Colon (tissue), 2 donors: ENCODE measurements at regions not wholly inside any gene's neighbourhood (a gene's known extent, or its start where the extent isn't known, plus 50 kb on each side); places are given as distances from the start of the nearest gene placed in this dataset.

Experiments
- FAIRE-seq: peaks from 2 replicates; lab custom pipeline; 2012; peaks lifted over from hg19 to GRCh38; lab: Jason Lieb, UNC
- donor health status: control.
- donor health status: control.

- no peak for FAIRE-seq
Measured at GRCh38 chr4:38563707-38564495, 100.1 kb upstream of the KLF3 start.

GRCh38 chr4:38565271-38566199 is 98.5 kb upstream of the KLF3 start:
- no peak for FAIRE-seq

GRCh38 chr4:38566806-38567398 is 97.1 kb upstream of the KLF3 start:
- no peak for FAIRE-seq

DNA sequence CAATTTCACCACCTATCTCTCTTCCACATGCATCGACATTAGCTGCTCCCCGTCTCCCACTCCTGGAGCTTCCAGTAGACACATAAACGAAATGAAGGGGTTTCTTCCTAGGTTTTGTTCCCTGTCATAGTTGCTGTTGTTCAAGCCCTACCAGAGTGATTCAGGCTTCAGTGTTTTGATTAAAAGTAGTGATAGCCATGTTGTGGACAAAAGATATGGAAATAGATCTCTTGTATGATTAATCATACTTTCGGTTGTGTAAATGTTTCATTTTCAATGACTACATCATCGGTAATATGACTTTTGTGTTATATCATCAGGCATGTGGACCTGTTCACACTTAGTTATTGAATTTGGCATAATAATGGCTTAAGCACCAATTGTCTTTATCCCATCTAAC is 96.5 kb upstream of the KLF3 start:
- FAIRE-seq, result no peak

DNA sequence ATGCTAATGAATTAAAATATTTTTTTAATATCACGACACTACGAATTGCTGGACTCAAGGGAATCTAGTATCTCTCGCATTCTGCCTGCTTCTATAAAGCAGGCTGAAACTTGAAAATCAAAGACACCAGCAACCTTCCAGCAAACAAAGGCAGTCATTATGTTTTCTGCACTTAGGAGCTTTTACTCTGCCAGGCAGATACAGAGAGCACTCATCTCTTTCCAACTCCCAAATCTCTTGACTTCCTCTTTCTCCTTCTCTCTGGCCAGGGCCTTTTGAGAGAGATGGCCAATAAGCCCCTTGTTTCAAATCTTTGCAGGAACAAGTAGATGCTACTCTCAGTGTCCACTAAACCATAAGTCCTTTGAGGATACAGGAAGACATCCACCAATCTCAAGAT is 95.2 kb upstream of the KLF3 start:
- FAIRE-seq, result no peak

DNA sequence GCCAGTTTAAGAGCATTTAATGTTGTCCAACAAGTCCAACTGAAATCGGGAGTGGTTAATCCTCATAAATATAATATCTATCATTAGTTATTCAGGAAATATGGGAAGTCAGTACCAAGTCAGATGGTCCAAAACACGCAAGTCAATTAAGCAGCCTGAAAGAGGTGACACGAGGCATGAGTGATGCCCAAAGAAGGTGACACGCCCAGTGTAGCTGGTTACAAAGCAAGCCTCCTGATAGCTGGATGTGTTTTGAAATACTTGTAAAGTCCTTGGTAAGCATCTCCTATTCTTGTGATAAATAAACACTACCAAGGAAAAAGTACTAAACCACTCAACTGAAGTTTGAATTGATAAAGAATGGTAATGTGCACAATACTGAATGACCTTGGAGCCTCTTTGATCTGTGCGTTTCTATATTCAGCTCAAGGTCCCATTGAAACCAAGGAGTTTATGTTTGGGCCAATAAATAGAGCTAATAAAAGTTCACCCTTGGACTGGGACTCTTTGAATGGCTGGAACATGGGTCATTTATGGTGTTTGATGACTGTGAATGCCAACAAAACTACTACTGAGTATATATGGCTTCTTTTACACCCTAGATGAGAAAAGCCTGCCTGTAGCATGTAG is 93.2 kb upstream of the KLF3 start:
- FAIRE-seq, result no peak

DNA sequence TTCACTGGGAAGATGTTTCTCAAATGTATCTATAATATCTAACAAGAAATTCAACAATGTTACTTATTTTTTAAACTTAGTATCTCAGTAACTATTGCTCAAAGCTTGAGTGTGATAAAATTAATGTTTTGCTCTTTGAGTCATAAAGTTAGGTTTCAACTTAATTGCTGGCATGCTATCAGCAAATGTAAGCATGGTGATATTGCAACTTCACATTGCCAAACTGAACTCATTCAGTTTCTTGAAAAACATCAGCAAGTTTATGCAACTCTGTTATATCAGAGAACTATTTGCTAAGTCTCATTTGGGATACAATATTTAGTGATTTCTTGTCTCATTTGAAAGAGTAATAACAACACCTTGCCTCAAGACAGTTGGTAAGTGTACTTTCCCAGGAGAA is 91.2 kb upstream of the KLF3 start:
- FAIRE-seq, result peak; percentile 58

- FAIRE-seq, result no peak
Measured at GRCh38 chr4:38574559-38575333, 89.3 kb upstream of the KLF3 start.

DNA sequence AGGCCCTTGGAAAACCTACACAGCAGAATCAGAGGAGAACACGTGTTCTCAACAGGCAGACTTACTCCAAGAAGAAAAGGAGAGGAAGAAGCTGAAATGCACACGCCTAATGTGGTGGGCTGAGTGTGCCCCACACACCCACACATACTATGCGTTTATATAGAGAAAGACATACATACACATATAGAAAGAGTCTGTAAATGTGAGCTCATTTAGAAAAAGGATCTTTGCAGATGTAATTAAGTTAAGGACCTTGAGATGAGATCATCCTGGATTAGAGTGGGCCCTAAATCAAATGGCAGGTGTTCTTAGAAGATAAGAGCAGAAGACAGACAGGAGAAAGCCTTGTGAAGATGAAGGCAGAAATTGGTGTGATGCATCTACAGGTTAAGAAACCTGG is 87.2 kb upstream of the KLF3 start:
- FAIRE-seq, result no peak

GRCh38 chr4:38577462-38577861 is 86.5 kb upstream of the KLF3 start:
- no peak for FAIRE-seq

DNA sequence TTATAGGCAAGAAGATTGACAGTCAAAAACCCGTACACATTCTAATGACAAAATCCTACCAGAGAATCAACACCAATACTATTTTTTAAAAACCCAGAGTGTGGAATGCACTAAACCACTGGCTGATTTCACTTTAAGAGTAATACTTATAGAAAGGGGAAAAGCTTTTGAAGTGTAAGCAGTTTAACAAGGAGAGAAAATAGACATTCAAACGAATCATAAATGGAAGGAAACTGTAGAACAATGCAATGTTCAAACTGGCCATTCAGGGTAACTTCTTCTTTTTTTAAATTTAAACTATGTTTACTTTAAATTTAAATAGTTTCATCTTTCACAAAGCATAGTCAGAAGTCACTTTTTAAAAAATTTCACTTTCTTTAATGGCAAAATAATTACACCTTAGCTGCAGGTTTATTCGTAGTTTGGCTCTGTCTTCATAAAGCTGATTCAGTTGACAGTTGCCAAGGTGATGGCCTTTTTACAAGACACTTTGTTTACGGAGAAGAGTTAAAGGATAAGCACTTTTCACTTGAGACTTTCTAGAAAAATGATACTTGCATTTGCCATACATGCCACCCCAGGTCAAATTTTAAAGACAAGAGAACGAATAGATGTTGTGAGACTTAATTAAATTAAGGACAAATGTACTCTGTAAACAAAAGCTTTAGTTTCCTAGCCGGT is 82.4 kb upstream of the KLF3 start:
- FAIRE-seq, result no peak

GRCh38 chr4:38582445-38582844 is 81.6 kb upstream of the KLF3 start:
- no peak for FAIRE-seq

DNA sequence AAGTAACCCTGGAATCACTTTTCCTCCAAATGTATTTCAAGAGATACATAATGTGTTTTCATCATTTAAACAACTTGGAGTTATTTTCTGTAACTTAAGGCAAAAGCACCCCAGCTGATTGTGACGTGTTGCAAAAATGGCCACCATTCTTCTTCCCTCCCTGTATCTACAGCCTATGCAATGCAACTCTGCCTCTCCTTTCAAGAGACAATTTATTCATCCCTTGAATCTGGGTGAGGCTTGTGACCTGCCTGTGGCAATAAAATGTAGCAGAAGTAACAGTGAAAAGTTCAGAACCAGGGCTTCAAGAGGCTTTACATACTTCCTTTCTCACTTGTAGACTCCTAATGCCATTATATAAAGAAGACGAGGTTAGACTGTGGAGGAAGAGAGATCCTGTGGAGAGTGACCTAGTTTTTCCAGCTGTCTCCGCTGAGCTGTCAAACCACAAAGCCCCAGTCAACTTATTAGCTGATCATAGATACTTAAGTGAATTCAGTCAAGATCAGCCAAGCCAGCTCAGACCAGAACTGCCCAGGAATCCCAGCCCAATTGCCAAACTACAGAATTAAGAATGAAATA is 81.0 kb upstream of the KLF3 start:
- no peak for FAIRE-seq

DNA sequence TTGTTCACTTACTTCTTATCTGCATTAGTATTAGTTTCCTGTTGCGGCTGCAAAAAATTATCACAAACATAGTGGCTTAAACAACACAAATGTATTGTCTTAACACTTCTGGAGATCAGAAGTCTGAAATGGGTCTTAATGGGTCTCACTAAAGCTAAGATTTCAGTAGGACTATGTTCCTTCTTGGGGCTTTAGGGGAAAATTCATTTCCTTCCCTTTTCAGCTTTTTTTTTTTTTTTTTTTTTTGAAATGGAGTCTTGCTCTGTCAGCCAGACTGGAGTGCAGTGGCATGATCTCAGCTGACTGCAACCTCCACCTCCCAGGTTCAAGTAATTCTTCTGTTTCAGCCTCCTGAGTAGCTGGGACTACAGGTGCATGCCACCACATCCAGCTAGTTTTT is 78.1 kb upstream of the KLF3 start:
- FAIRE-seq, result no peak

GRCh38 chr4:38587106-38587505 is 76.9 kb upstream of the KLF3 start:
- no peak for FAIRE-seq

DNA sequence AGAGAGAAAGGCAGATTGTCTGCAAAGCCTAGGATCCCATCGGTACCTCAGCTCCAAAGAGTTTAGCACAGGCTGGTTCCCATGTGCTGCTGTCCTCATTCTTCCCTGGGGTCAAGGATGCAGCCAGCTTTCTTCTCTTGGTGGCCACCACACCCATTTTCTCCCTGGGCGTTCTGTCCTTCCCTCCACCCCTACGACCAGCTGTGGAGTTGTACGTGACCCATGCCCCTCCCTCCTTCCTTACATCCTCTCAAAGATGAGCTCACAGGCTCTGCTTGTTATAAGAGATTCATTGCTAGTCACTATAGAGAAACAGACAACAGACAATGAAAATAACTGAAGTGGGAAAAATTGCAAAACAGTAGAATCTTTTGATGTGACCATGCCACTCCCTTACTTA is 74.0 kb upstream of the KLF3 start:
- FAIRE-seq, result no peak

DNA sequence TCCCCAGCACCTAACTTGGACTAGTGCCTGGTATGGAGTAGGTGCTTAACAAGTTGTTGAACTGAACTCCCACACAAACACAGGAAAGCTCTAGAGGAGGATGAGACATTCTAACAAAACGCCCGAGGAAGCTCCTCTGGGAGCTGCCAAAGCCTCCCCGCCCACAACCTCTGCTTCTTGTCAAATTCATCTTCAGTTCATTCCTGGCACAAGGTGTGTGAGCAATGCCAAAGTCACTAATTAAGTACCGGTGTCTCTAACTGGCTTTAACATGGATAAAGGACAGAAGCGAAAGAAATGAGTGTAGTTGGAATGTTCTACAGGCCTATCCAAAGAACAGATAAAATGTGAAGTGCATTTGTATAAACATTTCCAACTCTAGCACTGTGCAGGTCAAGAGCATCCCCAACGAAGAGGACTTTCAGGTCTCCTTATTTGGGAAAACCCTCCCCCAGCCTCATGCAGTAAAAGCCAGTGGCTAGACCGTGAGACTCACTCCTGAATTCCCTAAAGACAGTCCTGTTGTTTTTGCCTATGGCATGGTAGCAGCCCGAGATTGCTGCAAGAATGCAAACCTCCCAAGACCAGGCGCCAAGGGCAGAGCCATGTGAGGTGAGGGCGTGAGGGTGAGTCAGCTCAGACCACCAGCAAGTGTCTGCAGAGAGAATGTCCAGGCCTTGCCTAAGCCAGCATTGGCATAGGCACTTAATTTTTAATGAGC is 72.2 kb upstream of the KLF3 start:
- no peak for FAIRE-seq

GRCh38 chr4:38598489-38598888 is 65.5 kb upstream of the KLF3 start:
- no peak for FAIRE-seq

GRCh38 chr4:38600575-38600974 is 63.4 kb upstream of the KLF3 start:
- FAIRE-seq, result no peak
